IMR-90 (cell line): ENCODE measurements at regions not wholly inside any gene's neighbourhood (a gene's known extent, or its start where the extent isn't known, plus 50 kb on each side); places are given as distances from the start of the nearest gene placed in this dataset.

Source experiments
- ATAC-seq: fragments of 200-7000 bp; cut with Tn5 transposase; 2 replicates; pipeline ENCODE4 v1.9.1; 2020; ENCODE audit warnings: low read depth, mild to moderate bottlenecking, moderate library complexity
- BruUV-seq: library from RNA; stranded (reverse); fragments of 400-500 nt; replicated peaks from 2 replicates; lab custom pipeline; 2021; lab: Mats Ljungman, UMichigan
- CTCF ChIA-PET: fragments of 300-600 bp; formaldehyde crosslinking; extraction: SDS; loops from one replicate; lab custom pipeline; 2021; ENCODE audit warnings: antibody characterized with exemption; lab: Yijun Ruan, JAX
- POLR2A ChIA-PET: fragments of 300-600 bp; sonication (Branson Sonifier 250); formaldehyde crosslinking; loops from one replicate; lab custom pipeline; 2022; ENCODE audit warnings: antibody characterized with exemption; ENCODE audit not compliant: unreplicated experiment; lab: Charles Lee
- DNase-seq: peaks from one replicate; pipeline ENCODE4 v3.0.0; 2013
- H2AFZ ChIP-seq: replicated peaks from 2 replicates; pipeline ENCODE3; 2013; ENCODE audit warnings: low read length, mild to moderate bottlenecking; ENCODE audit not compliant: poor library complexity
- H2AK5ac ChIP-seq: 2 replicates; pipeline ENCODE4 v1.6.1; 2013; ENCODE audit warnings: low read depth, low read length, inconsistent platforms
- H2AK9ac ChIP-seq: replicated peaks from 2 replicates; pipeline ENCODE3; 2013; ENCODE audit warnings: mild to moderate bottlenecking, low read depth, low read length, moderate library complexity; ENCODE audit not compliant: poor library complexity
- H2BK120ac ChIP-seq: 2 replicates; pipeline ENCODE4 v1.6.1; 2013; ENCODE audit warnings: low read depth, low read length, inconsistent platforms
- H2BK15ac ChIP-seq: 3 replicates; pipeline ENCODE4 v1.6.1; 2013; ENCODE audit warnings: low read depth, low read length, inconsistent platforms
- H2BK20ac ChIP-seq: 2 replicates; pipeline ENCODE4 v1.6.1; 2013; ENCODE audit warnings: low read depth, mild to moderate bottlenecking, inconsistent platforms, low read length, moderate library complexity
- H2BK5ac ChIP-seq: 2 replicates; pipeline ENCODE4 v1.6.1; 2013; ENCODE audit warnings: mild to moderate bottlenecking, low read depth, low read length, inconsistent platforms; ENCODE audit not compliant: poor library complexity, severe bottlenecking
- H3K14ac ChIP-seq: replicated peaks from 2 replicates; pipeline ENCODE4 v1.6.1; 2013; ENCODE audit warnings: low read depth, low read length, inconsistent platforms
- H3K18ac ChIP-seq: 2 replicates; pipeline ENCODE4 v1.6.1; 2013; ENCODE audit warnings: low read depth, low read length, control low read depth
- H3K23ac ChIP-seq: 2 replicates; pipeline ENCODE4 v1.6.1; 2013; ENCODE audit warnings: low read depth, low read length, inconsistent platforms
- H3K27ac ChIP-seq: 2 replicates; pipeline ENCODE4 v1.5.1; 2013; ENCODE audit warnings: mild to moderate bottlenecking, control low read depth, low read length; ENCODE audit not compliant: insufficient read depth
- H3K27me3 ChIP-seq: 2 replicates; pipeline ENCODE4 v1.6.1; 2013; ENCODE audit warnings: low read length; ENCODE audit not compliant: control insufficient read depth, insufficient read depth
- H3K36me3 ChIP-seq: 2 replicates; pipeline ENCODE4 v1.6.1; 2013; ENCODE audit warnings: low read length, mixed read lengths; ENCODE audit not compliant: control insufficient read depth, insufficient read depth
- H3K4ac ChIP-seq: 2 replicates; pipeline ENCODE4 v1.6.1; 2013; ENCODE audit warnings: low read depth, low read length, inconsistent platforms
- H3K4me1 ChIP-seq: 2 replicates; pipeline ENCODE4 v1.6.1; 2013; ENCODE audit warnings: low read length, mixed read lengths; ENCODE audit not compliant: control insufficient read depth, insufficient read depth
- H3K4me2 ChIP-seq: 2 replicates; pipeline ENCODE4 v1.6.1; 2013; ENCODE audit warnings: low read depth, mild to moderate bottlenecking, control low read depth, low read length, moderate library complexity
- H3K4me3 ChIP-seq: 2 replicates; pipeline ENCODE4 v1.5.1; 2013; ENCODE audit warnings: low read depth, mild to moderate bottlenecking, control low read depth, low read length, moderate library complexity; ENCODE audit not compliant: insufficient read depth
- H3K56ac ChIP-seq: 2 replicates; pipeline ENCODE4 v1.6.1; 2013; ENCODE audit warnings: low read length, inconsistent platforms; ENCODE audit not compliant: insufficient read depth; ENCODE audit errors: extremely low read depth
- H3K79me1 ChIP-seq, 2 experiments: 2 replicates each; pipeline ENCODE4 v1.6.1; 2013; ENCODE audit warnings: low read length in 2 of 2, inconsistent platforms in 1 of 2, low read depth in 1 of 2
- H3K9ac ChIP-seq: 2 replicates; pipeline ENCODE4 v1.6.1; 2013; ENCODE audit warnings: low read depth, low read length, control low read depth
- H3K9me1 ChIP-seq: 2 replicates; pipeline ENCODE4 v1.6.1; 2013; ENCODE audit warnings: low read length, inconsistent platforms; ENCODE audit not compliant: insufficient read depth
- H3K9me3 ChIP-seq: 2 replicates; pipeline ENCODE4 v1.6.1; 2013; ENCODE audit warnings: low read length; ENCODE audit not compliant: control insufficient read depth, insufficient read depth
- H4K20me1 ChIP-seq: 2 replicates; pipeline ENCODE4 v1.6.1; 2013; ENCODE audit warnings: low read length, inconsistent platforms; ENCODE audit not compliant: insufficient read depth
- H4K5ac ChIP-seq: 2 replicates; pipeline ENCODE4 v1.6.1; 2013; ENCODE audit warnings: mild to moderate bottlenecking, low read depth, low read length, control low read depth
- H4K8ac ChIP-seq, 2 experiments: 2 replicates each; pipeline ENCODE4 v1.6.1; 2013; ENCODE audit warnings: low read depth in 2 of 2, low read length in 2 of 2, control low read depth in 1 of 2, inconsistent platforms in 1 of 2
- H4K91ac ChIP-seq: 2 replicates; pipeline ENCODE4 v1.6.1; 2013; ENCODE audit warnings: low read depth, low read length, inconsistent platforms; ENCODE audit not compliant: insufficient read depth
- CEBPB ChIP-seq: IDR thresholded peaks from 2 replicates; pipeline ENCODE4 v1.6.1; 2012; ENCODE audit warnings: low read depth, low read length, improper control_type of control experiment
- FOS ChIP-seq: fragments of 150-350 bp; IDR thresholded peaks from 2 replicates; pipeline ENCODE4 v1.6.1; 2016; ENCODE audit warnings: low read depth, low read length
- WGBS, 2 experiments: methylation state at CpG; one replicate each; pipeline versions ENCODE4 v1.1.5 to v1.1.7; 2013; ENCODE audit warnings: missing lambda C conversion rate in 2 of 2; ENCODE audit not compliant: insufficient read length in 1 of 2; ENCODE audit errors: extremely low coverage in 2 of 2; 5-methylcytosine and 5-hydroxymethylcytosine counted together
- dilution Hi-C: fragments of 300-500 bp; cut with HindIII; formaldehyde crosslinking; loops from one replicate; pipeline ENCODE4 v1.14.3; 2018; ENCODE audit warnings: low sequenced_read_pairs; ENCODE audit not compliant: unreplicated experiment
- in situ Hi-C: fragments of 300-500 bp; cut with MboI; formaldehyde crosslinking; loops from 3 replicates; pipeline ENCODE4 v1.14.3; 2019; ENCODE audit warnings: low sequenced_read_pairs, inconsistent platforms, mixed read lengths
- intact Hi-C: fragments of 100-400 bp; cut with micrococcal nuclease; formaldehyde crosslinking; loops from 2 replicates; pipeline ENCODE4 v1.10.0; 2022
- TF ChIP-seq, protein P1 (sequence below): fragments of 150-350 bp; IDR thresholded peaks from 2 replicates; pipeline ENCODE4 v1.6.1; 2017; ENCODE audit warnings: mild to moderate bottlenecking, antibody characterized with exemption, low read length, low read depth

DNA sequence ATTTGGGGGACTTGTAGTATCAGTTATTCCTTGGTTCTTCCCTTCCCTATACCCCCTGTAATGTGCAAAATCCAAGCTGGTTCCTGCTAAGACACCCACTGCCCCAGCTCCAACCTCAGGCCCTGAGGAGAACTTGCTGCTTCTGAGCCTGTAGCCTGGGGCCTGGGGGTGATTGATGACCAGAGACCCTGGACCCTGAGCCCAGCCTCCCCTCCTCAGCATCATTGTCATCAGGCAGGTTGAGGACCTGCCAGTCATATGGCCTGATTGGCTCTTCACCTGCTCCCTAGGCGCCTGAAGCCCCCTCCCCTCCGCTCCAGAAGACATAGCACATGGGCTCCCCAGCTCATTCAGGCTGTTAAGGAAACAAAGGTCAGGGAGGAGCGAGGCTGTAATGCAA is 73.8 kb upstream of the YWHAQ start:
- Histone ChIP-seq H3K4me1 (peaks cover 12% of the 10 kb centered on the region), H2AFZ (no peak overlapping the region), H3K36me3 (no peaks in the 10 kb centered on the region), H2BK15ac (no peak overlapping the region), H3K4ac (peak overlapping the region; percentile 12; the same call in 1 of the 2 replicates), H3K9ac (no peak overlapping the region), H3K27ac (no peak overlapping the region), H3K9me1 (peaks cover 22% of the 10 kb centered on the region), H2AK9ac (peak overlapping the region; percentile 13), H4K91ac (no peak overlapping the region; the same call in 1 of the 2 replicates), H2AK5ac (peak overlapping the region; percentile 60; the same call in 1 of the 2 replicates), H3K27me3 (no peaks in the 10 kb centered on the region), H4K5ac (no peak overlapping the region), H3K79me1 (0 out of 4 replicates have a peak, but pooled peaks cover 0 to 3% of the 10 kb centered on the region in 2 experiments), H2BK5ac (no peak overlapping the region), H2BK20ac (no peak overlapping the region), H3K4me3 (no peak overlapping the region), H2BK120ac (no peak overlapping the region), H3K56ac (no peak overlapping the region), H3K9me3 (no peaks in the 10 kb centered on the region), H4K20me1 (peaks cover 3% of the 10 kb centered on the region; the same call in 1 of the 2 replicates), H3K4me2 (no peak overlapping the region), H3K23ac (no peak overlapping the region), H3K14ac (no peak overlapping the region; the same call in 1 of the 2 replicates), H4K8ac (no peak overlapping the region), H3K18ac (no peak overlapping the region)
- no CpG with 5 or more reads among the region's 3 CpGs for WGBS, 2 experiments
- dilution Hi-C loops: no loop called here
- BruUV-seq: no TSS peak
- ChIA-PET POLR2A (no interaction called here), CTCF (interaction anchor here (0.6 to 0.7 kb wide), 2 partner anchors 32 to 1301 kb away, joined by 3 to 6 read pairs; no protein-coding TSS in a partner anchor)
- in situ Hi-C loops: no loop called here
- intact Hi-C loops: no loop called here
- no peak for DNase-seq
- TF ChIP-seq, protein P1, sequence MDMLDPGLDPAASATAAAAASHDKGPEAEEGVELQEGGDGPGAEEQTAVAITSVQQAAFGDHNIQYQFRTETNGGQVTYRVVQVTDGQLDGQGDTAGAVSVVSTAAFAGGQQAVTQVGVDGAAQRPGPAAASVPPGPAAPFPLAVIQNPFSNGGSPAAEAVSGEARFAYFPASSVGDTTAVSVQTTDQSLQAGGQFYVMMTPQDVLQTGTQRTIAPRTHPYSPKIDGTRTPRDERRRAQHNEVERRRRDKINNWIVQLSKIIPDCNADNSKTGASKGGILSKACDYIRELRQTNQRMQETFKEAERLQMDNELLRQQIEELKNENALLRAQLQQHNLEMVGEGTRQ: no peak
- TF ChIP-seq FOS (no peak), CEBPB (no peak)
- no peak for ATAC-seq
